ENCODE measurements at regions not wholly inside any gene's neighbourhood (a gene's known extent, or its start where the extent isn't known, plus 50 kb on each side); places are given as distances from the start of the nearest gene placed in this dataset.

GRCh38 chr3:168292296-168292695, 196.6 kb upstream of the GOLIM4 start:
- no peak for DNase-seq (ENCODE audit: low spot score in 2 of 2)
- intact Hi-C loops (cut with DNase I; ENCODE audit: low total_unique reads): no loop called here
- no peak overlapping the region for H3K4me3 ChIP-seq (ENCODE audit: low read depth, poor library complexity, severe bottlenecking)
- TF ChIP-seq POLR2A (IDR thresholded peaks at IDR 0.05) (no peak), CTCF (IDR thresholded peaks at IDR 0.05) (no peak)

GRCh38 chr3:168289471-168290008, 193.8 kb upstream of the GOLIM4 start:
- intact Hi-C loops (cut with DNase I; ENCODE audit: low total_unique reads): no loop called here
- WGBS, 2 donors: 58 to 61% methylated on average over 4 of the region's 4 CpGs
- DNase-seq (ENCODE audit: low spot score in 2 of 2): no peak
- TF ChIP-seq CTCF (IDR thresholded peaks at IDR 0.05): no peak
- no peak for TF ChIP-seq POLR2A (IDR thresholded peaks at IDR 0.05)
- no peak overlapping the region for H3K4me3 ChIP-seq (ENCODE audit: low read depth, poor library complexity, severe bottlenecking)

GRCh38 chr3:168288511-168289401, 193.0 kb upstream of the GOLIM4 start:
- H3K4me3 ChIP-seq (ENCODE audit: low read depth, poor library complexity, severe bottlenecking): no peak overlapping the region
- TF ChIP-seq CTCF (IDR thresholded peaks at IDR 0.05) (no peak), POLR2A (IDR thresholded peaks at IDR 0.05) (no peak)
- 75 to 83% methylated on average over 5 of the region's 5 CpGs for WGBS, 2 donors
- DNase-seq (ENCODE audit: low spot score in 2 of 2): no peak
- intact Hi-C loops (cut with DNase I; ENCODE audit: low total_unique reads): no loop called here

GRCh38 chr3:168285506-168285905, 189.8 kb upstream of the GOLIM4 start:
- no peak for DNase-seq (ENCODE audit: low spot score in 2 of 2)
- intact Hi-C loops (cut with DNase I; ENCODE audit: low total_unique reads): no loop called here
- no peak for TF ChIP-seq POLR2A (IDR thresholded peaks at IDR 0.05)
- 87 to 91% methylated on average over 2 of the region's 2 CpGs for WGBS, 2 donors
- H3K4me3 ChIP-seq (ENCODE audit: low read depth, poor library complexity, severe bottlenecking): no peak overlapping the region

- DNase-seq (ENCODE audit: low spot score in 2 of 2): no peak
- TF ChIP-seq CTCF (IDR thresholded peaks at IDR 0.05) (no peak), POLR2A (IDR thresholded peaks at IDR 0.05) (no peak)
- 93 to 97% methylated on average over 5 of the region's 5 CpGs for WGBS, 2 donors
- no peak overlapping the region for H3K4me3 ChIP-seq (ENCODE audit: low read depth, poor library complexity, severe bottlenecking)
- intact Hi-C loops (cut with DNase I; ENCODE audit: low total_unique reads): no loop called here
Measured at GRCh38 chr3:168284728-168285127, 189.0 kb upstream of the GOLIM4 start.

GRCh38 chr3:168275662-168276061, 179.9 kb upstream of the GOLIM4 start:
- no peak for TF ChIP-seq CTCF (IDR thresholded peaks at IDR 0.05)
- no peak for TF ChIP-seq POLR2A (IDR thresholded peaks at IDR 0.05)
- no peak for DNase-seq (ENCODE audit: low spot score in 2 of 2)

More at GRCh38 chr3:168275662-168276061, 179.9 kb upstream of the GOLIM4 start:
- intact Hi-C loops (cut with DNase I; ENCODE audit: low total_unique reads): no loop called here
- WGBS, 2 donors: 63 to 92% methylated on average over 3 of the region's 3 CpGs
- no peak overlapping the region for H3K4me3 ChIP-seq (ENCODE audit: low read depth, poor library complexity, severe bottlenecking)
